Astrocyte (in vitro differentiated cells and primary cell): ENCODE measurements at regions not wholly inside any gene's neighbourhood (a gene's known extent, or its start where the extent isn't known, plus 50 kb on each side); places are given as distances from the start of the nearest gene placed in this dataset.

Source experiments
- DNase-seq: peaks from one replicate; pipeline ENCODE4 v3.0.0-alpha.2; 2010; ENCODE audit warnings: low read depth
- FAIRE-seq: peaks from 2 replicates; lab custom pipeline; 2011; peaks lifted over from hg19 to GRCh38; lab: Jason Lieb, UNC
- H2AFZ ChIP-seq: 2 replicates; pipeline ENCODE4 v1.6.0; 2012; ENCODE audit warnings: low read depth, low read length, inconsistent platforms
- H3K27ac ChIP-seq: 2 replicates; pipeline ENCODE4 v1.5.1; 2011; ENCODE audit warnings: low read depth, low read length, inconsistent platforms
- H3K27me3 ChIP-seq: 2 replicates; pipeline ENCODE4 v1.6.0; 2011; ENCODE audit warnings: low read length, inconsistent platforms; ENCODE audit not compliant: insufficient read depth
- H3K36me3 ChIP-seq: 2 replicates; pipeline ENCODE4 v1.5.1; 2011; ENCODE audit warnings: low read length, inconsistent platforms; ENCODE audit not compliant: insufficient read depth
- H3K4me1 ChIP-seq: 2 replicates; pipeline ENCODE4 v1.5.1; 2011; ENCODE audit warnings: low read length, inconsistent platforms; ENCODE audit not compliant: insufficient read depth
- H3K4me2 ChIP-seq: 2 replicates; pipeline ENCODE4 v1.6.0; 2012; ENCODE audit warnings: low read length, inconsistent platforms
- H3K4me3 ChIP-seq: 2 replicates; pipeline ENCODE4 v1.5.1; 2011; ENCODE audit warnings: low read depth, mild to moderate bottlenecking, low read length, inconsistent platforms; ENCODE audit not compliant: insufficient read depth
- H3K79me2 ChIP-seq: 2 replicates; pipeline ENCODE4 v1.6.0; 2012; ENCODE audit warnings: mild to moderate bottlenecking, low read length, inconsistent platforms; ENCODE audit not compliant: insufficient read depth
- H3K9ac ChIP-seq: 2 replicates; pipeline ENCODE4 v1.6.0; 2012; ENCODE audit warnings: mild to moderate bottlenecking, low read length, inconsistent platforms
- H3K9me3 ChIP-seq: 2 replicates; pipeline ENCODE4 v1.5.1; 2012; ENCODE audit warnings: low read depth, mild to moderate bottlenecking, low read length, inconsistent platforms; ENCODE audit not compliant: insufficient read depth
- H4K20me1 ChIP-seq: 2 replicates; pipeline ENCODE4 v1.6.0; 2012; ENCODE audit warnings: low read length, inconsistent platforms; ENCODE audit not compliant: insufficient read depth
- H3K27ac Mint-ChIP-seq: one replicate; pipeline ENCODE4 v1.8.0; 2021; ENCODE audit warnings: mild to moderate bottlenecking, mixed read lengths; ENCODE audit not compliant: unreplicated experiment
- H3K27me3 Mint-ChIP-seq: one replicate; pipeline ENCODE4 v1.8.0; 2021; ENCODE audit warnings: low read depth, mixed read lengths; ENCODE audit not compliant: unreplicated experiment
- H3K36me3 Mint-ChIP-seq: one replicate; pipeline ENCODE4 v1.8.0; 2021; ENCODE audit warnings: low read depth, mixed read lengths; ENCODE audit not compliant: unreplicated experiment
- H3K4me1 Mint-ChIP-seq: one replicate; pipeline ENCODE4 v1.8.0; 2021; ENCODE audit warnings: low read depth, mixed read lengths; ENCODE audit not compliant: unreplicated experiment
- H3K4me3 Mint-ChIP-seq: one replicate; pipeline ENCODE4 v1.8.0; 2021; ENCODE audit warnings: mild to moderate bottlenecking, moderate library complexity, mixed read lengths; ENCODE audit not compliant: unreplicated experiment
- H3K9me3 Mint-ChIP-seq: one replicate; pipeline ENCODE4 v1.8.0; 2021; ENCODE audit warnings: mild to moderate bottlenecking, mixed read lengths; ENCODE audit not compliant: unreplicated experiment
- CTCF ChIP-seq: IDR thresholded peaks from 2 replicates; pipeline ENCODE4 v1.5.1; 2011; ENCODE audit warnings: low read depth, mild to moderate bottlenecking, inconsistent platforms, low read length, moderate library complexity; ENCODE audit not compliant: insufficient read depth
- EZH2 ChIP-seq: IDR thresholded peaks from 2 replicates; pipeline ENCODE4 v1.6.1; 2012; ENCODE audit warnings: mild to moderate bottlenecking, low read length, inconsistent platforms; ENCODE audit not compliant: insufficient read depth

GRCh38 chr15:94535298-94536048 lies 304.1 kb downstream of the MCTP2 start:
- DNase-seq (no peak), FAIRE-seq (no peak)
- no peaks in the 10 kb centered on the region for H3K36me3 Mint-ChIP-seq
- Histone ChIP-seq H3K27ac (no peak overlapping the region), H3K4me1 (no peaks in the 10 kb centered on the region), H3K79me2 (no peaks in the 10 kb centered on the region), H3K36me3 (no peaks in the 10 kb centered on the region), H3K9me3 (no peaks in the 10 kb centered on the region), H2AFZ (no peak overlapping the region), H3K27me3 (no peaks in the 10 kb centered on the region), H4K20me1 (no peaks in the 10 kb centered on the region), H3K9ac (no peak overlapping the region), H3K4me3 (no peak overlapping the region), H3K4me2 (no peak overlapping the region)
- H3K27me3 Mint-ChIP-seq = peaks cover 4% of the 10 kb centered on the region
- H3K4me3 Mint-ChIP-seq = no peak overlapping the region
- no peak for TF ChIP-seq CTCF
- TF ChIP-seq EZH2 = no peak
- H3K4me1 Mint-ChIP-seq = no peaks in the 10 kb centered on the region
- peaks cover 2% of the 10 kb centered on the region for H3K9me3 Mint-ChIP-seq
- no peak overlapping the region for H3K27ac Mint-ChIP-seq

GRCh38 chr15:94536549-94536948 lies 305.2 kb downstream of the MCTP2 start:
- no peaks in the 10 kb centered on the region for H3K36me3 Mint-ChIP-seq
- Histone ChIP-seq H4K20me1 (no peaks in the 10 kb centered on the region), H3K9ac (no peak overlapping the region), H2AFZ (no peak overlapping the region), H3K27me3 (no peaks in the 10 kb centered on the region), H3K4me2 (no peak overlapping the region), H3K27ac (no peak overlapping the region), H3K79me2 (no peaks in the 10 kb centered on the region), H3K4me3 (no peak overlapping the region), H3K9me3 (no peaks in the 10 kb centered on the region), H3K36me3 (no peaks in the 10 kb centered on the region), H3K4me1 (no peaks in the 10 kb centered on the region)
- TF ChIP-seq EZH2 (no peak), CTCF (no peak)
- peaks cover 2% of the 10 kb centered on the region for H3K27me3 Mint-ChIP-seq
- DNase-seq (no peak), FAIRE-seq (no peak)
- H3K4me1 Mint-ChIP-seq = no peaks in the 10 kb centered on the region
- H3K27ac Mint-ChIP-seq = no peak overlapping the region
- H3K9me3 Mint-ChIP-seq = peaks cover 2% of the 10 kb centered on the region
- no peak overlapping the region for H3K4me3 Mint-ChIP-seq

- no peaks in the 10 kb centered on the region for H3K36me3 Mint-ChIP-seq
- H4K20me1 ChIP-seq = no peaks in the 10 kb centered on the region
- no peaks in the 10 kb centered on the region for H3K4me1 Mint-ChIP-seq
- H3K27me3 Mint-ChIP-seq = peaks cover 1% of the 10 kb centered on the region
- FAIRE-seq (no peak), DNase-seq (no peak)
- no peak overlapping the region for H3K27ac Mint-ChIP-seq
- no peak overlapping the region for H3K9ac ChIP-seq
- H3K4me2 ChIP-seq = no peak overlapping the region
- TF ChIP-seq EZH2 = no peak
- no peak for TF ChIP-seq CTCF
- H3K4me3 Mint-ChIP-seq = no peak overlapping the region
- H2AFZ ChIP-seq = no peak overlapping the region
- H3K9me3 ChIP-seq = no peaks in the 10 kb centered on the region
- H3K27ac ChIP-seq = no peak overlapping the region
- H3K79me2 ChIP-seq = no peaks in the 10 kb centered on the region
- no peak overlapping the region for H3K4me3 ChIP-seq
- H3K9me3 Mint-ChIP-seq = peaks cover 2% of the 10 kb centered on the region
- H3K4me1 ChIP-seq = no peaks in the 10 kb centered on the region
- no peaks in the 10 kb centered on the region for H3K27me3 ChIP-seq
- no peaks in the 10 kb centered on the region for H3K36me3 ChIP-seq
These were observed 306.9 kb downstream of the MCTP2 start for GRCh38 chr15:94538280-94538679.
